ENCODE measurements at regions not wholly inside any gene's neighbourhood (a gene's known extent, or its start where the extent isn't known, plus 50 kb on each side); places are given as distances from the start of the nearest gene placed in this dataset.

DNA sequence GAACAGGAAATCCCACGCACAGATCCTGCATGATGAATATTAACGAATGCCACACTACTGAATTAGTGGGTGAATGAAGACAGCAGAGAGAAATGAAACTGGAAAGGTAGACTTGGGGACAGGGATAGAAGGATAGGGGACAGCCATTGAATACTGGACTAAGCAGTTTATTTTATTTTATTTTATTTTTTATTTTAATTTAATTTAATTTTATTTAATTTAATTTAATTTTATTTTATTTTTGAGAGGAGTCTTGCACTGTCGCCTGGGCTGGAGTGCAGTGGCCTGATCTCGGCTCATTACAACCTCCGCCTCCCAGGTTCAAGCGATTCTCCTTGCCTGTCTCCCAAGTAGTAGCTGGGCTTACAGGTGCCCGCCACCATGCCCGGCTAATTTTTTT is 385.2 kb downstream of the GPAT3 start:
- TF ChIP-seq GATA2 (IDR thresholded peaks at IDR 0.05; ENCODE audit: low read depth, low read length), result no peak
- TF ChIP-seq GATA3 (IDR thresholded peaks at IDR 0.05; ENCODE audit: low read depth, low read length), result no peak

Data from SH-SY5Y (cell line).